H1 (cell line): ENCODE measurements at regions not wholly inside any gene's neighbourhood (a gene's known extent, or its start where the extent isn't known, plus 50 kb on each side); places are given as distances from the start of the nearest gene placed in this dataset.

Experiments used
- CTCF ChIA-PET: fragments of 300-600 bp; sonication (Branson Sonifier 250); formaldehyde crosslinking; loops from one replicate; lab custom pipeline; 2021; ENCODE audit not compliant: partially characterized antibody; lab: Charles Lee
- POLR2A ChIA-PET: fragments of 300-600 bp; sonication (Branson Sonifier 250); formaldehyde crosslinking; loops from one replicate; lab custom pipeline; 2021; ENCODE audit warnings: inconsistent platforms; ENCODE audit not compliant: partially characterized antibody; lab: Charles Lee
- DNase-seq, 2 experiments: peaks; one replicate each; pipeline versions ENCODE4 v3.0.0 to v3.0.0-alpha.2; 2010 to 2022; ENCODE audit warnings: low spot score in 2 of 2, low read depth in 1 of 2, mixed read lengths in 1 of 2
- FAIRE-seq: peaks from 2 replicates; lab custom pipeline; 2011; peaks lifted over from hg19 to GRCh38; lab: Jason Lieb, UNC
- H2AFZ ChIP-seq: 2 replicates; pipeline ENCODE4 v1.8.1; 2012; ENCODE audit warnings: low read length, inconsistent platforms
- H2AK5ac ChIP-seq: 2 replicates; pipeline ENCODE4 v1.6.1; 2013; ENCODE audit warnings: low read depth, low read length
- H2BK120ac ChIP-seq: replicated peaks from 2 replicates; pipeline ENCODE3; 2013; ENCODE audit warnings: low read depth, low read length, inconsistent platforms
- H2BK12ac ChIP-seq: 2 replicates; pipeline ENCODE4 v1.6.1; 2013; ENCODE audit warnings: low read depth, low read length
- H2BK15ac ChIP-seq: 2 replicates; pipeline ENCODE4 v1.6.1; 2013; ENCODE audit warnings: low read length
- H2BK20ac ChIP-seq: 2 replicates; pipeline ENCODE4 v1.6.1; 2013; ENCODE audit warnings: low read length
- H2BK5ac ChIP-seq: 2 replicates; pipeline ENCODE4 v1.6.1; 2013; ENCODE audit warnings: low read depth, low read length
- H3K14ac ChIP-seq: 2 replicates; pipeline ENCODE4 v1.6.1; 2013; ENCODE audit warnings: inconsistent platforms; ENCODE audit not compliant: insufficient read length
- H3K18ac ChIP-seq: 2 replicates; pipeline ENCODE4 v1.6.1; 2013; ENCODE audit warnings: low read length; ENCODE audit errors: extremely low read depth
- H3K23ac ChIP-seq: 2 replicates; pipeline ENCODE4 v1.6.1; 2013; ENCODE audit warnings: inconsistent platforms; ENCODE audit not compliant: insufficient read length
- H3K23me2 ChIP-seq: 2 replicates; pipeline ENCODE4 v1.6.1; 2013; ENCODE audit warnings: low read depth, low read length
- H3K27ac ChIP-seq: 2 replicates; pipeline ENCODE4 v1.6.1; 2011; ENCODE audit warnings: low read depth, low read length, inconsistent platforms
- H3K27me3 ChIP-seq, 4 experiments: replicated peaks in 1 of 4; 1 replicate in 1 of 4; 2 replicates in 3 of 4; pipeline versions ENCODE4 v1.6.1 to v1.8.1; 2011 to 2013; ENCODE audit warnings: low read length in 3 of 4, mild to moderate bottlenecking in 3 of 4, inconsistent platforms in 2 of 4, mixed read lengths in 2 of 4, moderate library complexity in 1 of 4; ENCODE audit not compliant: control insufficient read depth in 3 of 4, insufficient read depth in 3 of 4; ENCODE audit errors: extremely low read depth in 1 of 4
- H3K36me3 ChIP-seq, 4 experiments: 2 replicates each; pipeline versions ENCODE4 v1.6.1 to v1.8.1; 2011 to 2013; ENCODE audit warnings: mild to moderate bottlenecking in 4 of 4, low read length in 3 of 4, moderate library complexity in 2 of 4, control low read depth in 1 of 4, inconsistent platforms in 1 of 4; ENCODE audit not compliant: insufficient read depth in 4 of 4, control insufficient read depth in 2 of 4
- H3K4ac ChIP-seq: replicated peaks from 2 replicates; pipeline ENCODE3; 2013; ENCODE audit warnings: low read length, low read depth, mixed read lengths, inconsistent platforms; ENCODE audit not compliant: insufficient read length
- H3K4me1 ChIP-seq, 4 experiments: replicated peaks in 1 of 4; 1 replicate in 1 of 4; 2 replicates in 3 of 4; pipeline versions ENCODE4 v1.6.1 to v1.8.1; 2011 to 2013; ENCODE audit warnings: low read length in 3 of 4, inconsistent platforms in 2 of 4, mixed read lengths in 1 of 4; ENCODE audit not compliant: insufficient read depth in 4 of 4, control insufficient read depth in 3 of 4
- H3K4me2 ChIP-seq, 2 experiments: 2 replicates each; pipeline versions ENCODE4 v1.6.1 to v1.8.1; 2011 to 2013; ENCODE audit warnings: low read depth in 2 of 2, low read length in 2 of 2, control low read depth in 1 of 2, inconsistent platforms in 1 of 2, mild to moderate bottlenecking in 1 of 2; ENCODE audit not compliant: insufficient read depth in 1 of 2
- H3K4me3 ChIP-seq, 4 experiments: fragments of 200-600, 300-600 bp in 1 of 4; sonication (generic), shearing (Covaris generic), sonication (Bioruptor Twin) in 1 of 4; 2 replicates each; pipeline versions ENCODE4 v1.5.1 to v1.8.1; 2011 to 2016; ENCODE audit warnings: low read length in 4 of 4, low read depth in 3 of 4, control low read depth in 2 of 4, inconsistent platforms in 2 of 4, mild to moderate bottlenecking in 2 of 4, mixed read lengths in 1 of 4, moderate library complexity in 1 of 4; ENCODE audit not compliant: insufficient read depth in 2 of 4; ENCODE audit errors: extremely low read depth in 1 of 4
- H3K56ac ChIP-seq: replicated peaks from 2 replicates; pipeline ENCODE3; 2013; ENCODE audit warnings: low read depth, mild to moderate bottlenecking, mixed read lengths, low read length, inconsistent platforms; ENCODE audit not compliant: insufficient read length
- H3K79me1 ChIP-seq: 2 replicates; pipeline ENCODE4 v1.6.1; 2013; ENCODE audit warnings: low read depth, low read length, control low read depth
- H3K79me2 ChIP-seq, 2 experiments: 2 replicates each; pipeline versions ENCODE4 v1.6.1 to v1.8.1; 2012 to 2013; ENCODE audit warnings: low read length in 2 of 2, mild to moderate bottlenecking in 2 of 2, inconsistent platforms in 1 of 2; ENCODE audit not compliant: insufficient read depth in 2 of 2, control insufficient read depth in 1 of 2
- H3K9ac ChIP-seq, 4 experiments: replicated peaks in 1 of 4; 1 replicate in 1 of 4; 2 replicates in 3 of 4; pipeline versions ENCODE4 v1.6.1 to v1.8.1; 2011 to 2013; ENCODE audit warnings: low read depth in 3 of 4, low read length in 3 of 4, control low read depth in 2 of 4, mild to moderate bottlenecking in 2 of 4, moderate library complexity in 2 of 4, inconsistent platforms in 1 of 4; ENCODE audit errors: extremely low read depth in 1 of 4
- H3K9me3 ChIP-seq, 2 experiments: 2 replicates each; pipeline versions ENCODE4 v1.6.1 to v1.8.1; 2012 to 2013; ENCODE audit warnings: mild to moderate bottlenecking in 2 of 2, moderate library complexity in 2 of 2, control low read depth in 1 of 2, inconsistent platforms in 1 of 2, low read depth in 1 of 2, low read length in 1 of 2, mixed read lengths in 1 of 2; ENCODE audit not compliant: insufficient read depth in 2 of 2
- H4K20me1 ChIP-seq, 2 experiments: replicated peaks in 1 of 2; 2 replicates each; pipeline versions ENCODE3 to v1.8.1; 2011 to 2013; ENCODE audit warnings: inconsistent platforms in 2 of 2, low read length in 2 of 2, mild to moderate bottlenecking in 1 of 2; ENCODE audit not compliant: insufficient read depth in 2 of 2, control insufficient read depth in 1 of 2
- H4K5ac ChIP-seq: 2 replicates; pipeline ENCODE4 v1.6.1; 2013; ENCODE audit warnings: low read length, low read depth, mixed read lengths, inconsistent platforms; ENCODE audit not compliant: insufficient read length
- H4K8ac ChIP-seq: 2 replicates; pipeline ENCODE4 v1.8.0; 2013; ENCODE audit warnings: mild to moderate bottlenecking, moderate library complexity, low read length, inconsistent platforms; ENCODE audit not compliant: insufficient read depth; ENCODE audit errors: extremely low read depth
- H4K91ac ChIP-seq: replicated peaks from 2 replicates; pipeline ENCODE3; 2013; ENCODE audit warnings: low read length, mixed read lengths, inconsistent platforms; ENCODE audit not compliant: insufficient read length
- BCL11A ChIP-seq, 2 experiments: IDR thresholded peaks; one replicate each; pipeline ENCODE4 v1.6.1; 2011; ENCODE audit warnings: low read depth in 2 of 2, low read length in 2 of 2, mild to moderate bottlenecking in 2 of 2
- CTBP2 ChIP-seq: IDR thresholded peaks from 2 replicates; pipeline ENCODE4 v1.7.0; 2011; ENCODE audit warnings: borderline replicate concordance, mild to moderate bottlenecking, moderate library complexity, mixed read lengths, low read length; ENCODE audit not compliant: insufficient read depth, insufficient read length
- EP300 ChIP-seq, 2 experiments: IDR thresholded peaks; 1 replicate in 1 of 2; 2 replicates in 1 of 2; pipeline ENCODE4 v1.6.1; 2011 to 2012; ENCODE audit warnings: low read depth in 2 of 2, low read length in 2 of 2, mild to moderate bottlenecking in 2 of 2, borderline replicate concordance in 1 of 2, inconsistent platforms in 1 of 2, moderate library complexity in 1 of 2
- HDAC2 ChIP-seq, 2 experiments: fragments of 300-600 bp in 1 of 2; sonication (generic) in 1 of 2; IDR thresholded peaks; 2 replicates each; pipeline ENCODE4 v1.6.1; 2011 to 2012; ENCODE audit warnings: low read depth in 2 of 2, low read length in 2 of 2, mild to moderate bottlenecking in 2 of 2, moderate library complexity in 2 of 2, borderline replicate concordance in 1 of 2, inconsistent platforms in 1 of 2
- RXRA ChIP-seq: IDR thresholded peaks from 2 replicates; pipeline ENCODE4 v1.6.1; 2011; ENCODE audit warnings: low read depth, mild to moderate bottlenecking, low read length, moderate library complexity; ENCODE audit not compliant: insufficient read depth
- SP1 ChIP-seq: IDR thresholded peaks from 2 replicates; pipeline ENCODE4 v1.6.1; 2011; ENCODE audit warnings: low read depth, low read length
- SRF ChIP-seq: IDR thresholded peaks from 2 replicates; pipeline ENCODE4 v1.6.1; 2011; ENCODE audit warnings: mild to moderate bottlenecking, low read depth, low read length, moderate library complexity
- TEAD4 ChIP-seq: IDR thresholded peaks from 2 replicates; pipeline ENCODE4 v1.6.1; 2012; ENCODE audit warnings: low read depth, low read length, inconsistent platforms, mixed read lengths
- ZNF274 ChIP-seq: IDR thresholded peaks from 2 replicates; pipeline ENCODE4 v1.7.0; 2012; ENCODE audit warnings: low read length, borderline replicate concordance; ENCODE audit errors: extremely low read depth
- WGBS, 2 experiments: shearing (Covaris generic) in 1 of 2; methylation state at CpG; one replicate each; pipeline versions ENCODE4 v1.1.6 to v1.1.7; 2013 to 2015; ENCODE audit warnings: low lambda C conversion rate in 2 of 2, mixed read lengths in 2 of 2, inconsistent platforms in 1 of 2, low coverage in 1 of 2, missing lambda C conversion rate in 1 of 2; ENCODE audit not compliant: insufficient replicate concordance in 2 of 2, insufficient coverage in 1 of 2, insufficient read length in 1 of 2; ENCODE audit errors: extremely low coverage in 1 of 2, missing lambda C conversion rate in 1 of 2; 5-methylcytosine and 5-hydroxymethylcytosine counted together

GRCh38 chr3:87553058-87553457 lies 276.7 kb upstream of the POU1F1 start:
- Histone ChIP-seq H3K79me1 (no peaks in the 10 kb centered on the region), H2AK5ac (no peak overlapping the region), H4K5ac (no peak overlapping the region), H3K18ac (no peak overlapping the region), H3K9me3 (no peaks in the 10 kb centered on the region), H3K4me1 (no peaks in the 10 kb centered on the region), H3K9ac (no peak overlapping the region), H4K8ac (no peak overlapping the region), H2AFZ (no peak overlapping the region), H2BK120ac (no peak overlapping the region), H3K23me2 (no peaks in the 10 kb centered on the region), H2BK20ac (no peak overlapping the region), H3K14ac (no peak overlapping the region), H2BK12ac (no peak overlapping the region), H3K4me3 (no peak overlapping the region), H4K20me1 (no peaks in the 10 kb centered on the region), H2BK15ac (no peak overlapping the region), H3K27ac (no peak overlapping the region), H3K23ac (no peak overlapping the region), H2BK5ac (no peak overlapping the region), H3K79me2 (no peaks in the 10 kb centered on the region), H4K91ac (no peak overlapping the region), H3K56ac (no peak overlapping the region), H3K4me2 (no peak overlapping the region), H3K27me3 (no peaks in the 10 kb centered on the region), H3K36me3 (no peaks in the 10 kb centered on the region), H3K4ac (no peak overlapping the region)
- FAIRE-seq (no peak), DNase-seq (no peak)
- WGBS, 2 experiments = 90% methylated on average over 3 of the region's 3 CpGs; no CpG with 5 or more reads in 1 of the 2 experiments
- ChIA-PET POLR2A (no interaction called here), CTCF (no interaction called here)
- TF ChIP-seq SRF (no peak), CTBP2 (no peak), BCL11A (IDR thresholded peaks at IDR 0.05; ENCODE audit: low read depth in 2 of 2, low read length in 2 of 2) (no peak), HDAC2 (IDR thresholded peaks at IDR 0.05; ENCODE audit: borderline replicate concordance in 1 of 2, low read depth in 2 of 2, low read length in 2 of 2) (no peak), EP300 (IDR thresholded peaks at IDR 0.05; ENCODE audit: borderline replicate concordance in 1 of 2, low read depth in 2 of 2, low read length in 2 of 2) (no peak), SP1 (no peak), TEAD4 (no peak), RXRA (no peak), ZNF274 (no peak)
